Epithelial cell of esophagus (primary cell): ENCODE measurements at regions not wholly inside any gene's neighbourhood (a gene's known extent, or its start where the extent isn't known, plus 50 kb on each side); places are given as distances from the start of the nearest gene placed in this dataset.

Experiments used
- DNase-seq: peaks from one replicate; pipeline ENCODE4 v3.0.0; 2010; ENCODE audit warnings: low read depth
- H3K4me3 ChIP-seq: 2 replicates; pipeline ENCODE4 v1.5.1; 2011; ENCODE audit warnings: mild to moderate bottlenecking, low read length, control low read depth
- CTCF ChIP-seq: IDR thresholded peaks from 2 replicates; pipeline ENCODE4 v1.5.1; 2011; ENCODE audit warnings: low read depth, mild to moderate bottlenecking, low read length, control low read depth, inconsistent platforms; ENCODE audit not compliant: insufficient read depth; ENCODE audit errors: missing control alignments

DNA sequence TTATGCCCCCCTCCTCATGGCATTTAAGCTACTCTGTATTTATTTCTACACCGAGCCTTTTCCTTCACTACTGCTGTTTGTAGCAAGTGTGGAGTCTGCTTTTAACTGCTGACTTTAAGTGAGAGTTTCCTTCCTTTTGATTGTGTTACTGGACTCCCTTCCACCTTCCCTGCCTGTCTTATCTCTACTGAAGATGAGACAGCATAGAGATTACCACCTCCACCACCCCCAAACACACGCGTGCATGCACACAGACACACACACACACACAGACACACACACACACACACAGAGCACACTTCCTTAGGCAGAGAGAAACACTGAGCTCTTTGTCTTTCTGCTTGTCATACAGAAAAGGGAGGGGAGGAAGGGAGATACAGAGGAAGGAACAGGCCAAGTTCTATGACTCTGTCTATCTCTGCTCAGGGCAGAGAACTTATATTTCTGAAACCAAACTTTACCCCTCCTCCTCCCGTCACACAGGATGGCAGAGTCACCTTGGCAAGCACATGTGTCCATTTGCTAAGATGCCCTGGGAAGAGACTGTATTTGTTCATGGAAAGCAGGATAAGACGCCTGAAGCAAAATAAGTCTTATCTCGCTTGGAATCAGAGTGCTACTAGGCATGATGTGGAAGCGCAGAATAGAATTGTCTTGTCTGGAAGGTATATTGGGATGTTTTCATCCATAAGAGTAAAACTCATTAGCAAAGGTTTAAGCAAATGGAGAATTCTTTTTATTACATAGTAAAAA, 81.8 kb upstream of the CAV2 start:
- DNase-seq, result no peak
- TF ChIP-seq CTCF, result no peak
- no peak overlapping the region for H3K4me3 ChIP-seq

GRCh38 chr7:116418524-116418923, 81.0 kb upstream of the CAV2 start:
- no peak for TF ChIP-seq CTCF
- DNase-seq, result no peak
- no peak overlapping the region for H3K4me3 ChIP-seq

DNA sequence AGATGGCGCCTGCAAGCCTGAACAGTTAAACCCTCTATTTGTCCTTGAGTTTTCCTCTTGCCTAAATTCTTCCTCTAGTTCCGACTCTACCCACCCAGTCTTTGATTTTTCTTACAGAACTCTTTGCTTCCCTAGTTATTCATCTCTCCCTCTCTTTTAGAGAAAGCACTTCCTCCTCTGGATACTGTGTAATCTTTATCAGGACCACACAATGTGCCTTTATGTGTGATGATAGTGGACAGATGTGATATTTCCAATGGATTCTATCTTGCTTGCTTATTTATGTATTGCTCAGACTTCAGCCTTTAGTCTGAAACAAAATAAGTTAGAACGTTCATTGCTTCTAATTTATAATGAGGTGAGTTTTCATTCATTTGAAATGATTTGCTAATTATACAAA, 79.5 kb upstream of the CAV2 start:
- no peak overlapping the region for H3K4me3 ChIP-seq
- no peak for TF ChIP-seq CTCF
- no peak for DNase-seq

- no peak for TF ChIP-seq CTCF
- no peak overlapping the region for H3K4me3 ChIP-seq
- no peak for DNase-seq
Measured at GRCh38 chr7:116421298-116421697, 78.2 kb upstream of the CAV2 start.

- TF ChIP-seq CTCF, result no peak
- DNase-seq, result no peak
- H3K4me3 ChIP-seq, result no peak overlapping the region
Measured at GRCh38 chr7:116422683-116423082, 76.9 kb upstream of the CAV2 start.

DNA sequence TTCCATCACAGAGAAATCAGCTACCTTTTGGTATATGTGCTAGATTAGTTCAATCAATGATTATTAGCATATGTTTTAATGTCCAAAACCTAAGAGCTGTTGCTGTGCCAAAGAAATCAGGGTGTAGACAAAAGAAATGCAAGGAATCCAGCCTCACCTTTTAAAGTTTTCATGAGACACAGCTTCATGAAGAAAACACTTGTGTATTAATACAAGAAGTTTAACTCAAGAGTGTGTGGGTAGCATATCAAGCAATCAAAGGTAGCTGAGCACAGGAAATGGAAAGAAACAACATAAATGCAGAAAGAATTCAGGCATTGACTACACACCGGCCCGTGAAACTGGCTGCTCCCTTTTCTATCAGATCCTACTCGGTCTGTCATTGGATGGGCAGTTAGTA, 76.0 kb upstream of the CAV2 start:
- DNase-seq, result no peak
- H3K4me3 ChIP-seq, result no peak overlapping the region

More for the DNA sequence above, 76.0 kb upstream of the CAV2 start:
- no peak for TF ChIP-seq CTCF
